ENCODE measurements at regions not wholly inside any gene's neighbourhood (a gene's known extent, or its start where the extent isn't known, plus 50 kb on each side); places are given as distances from the start of the nearest gene placed in this dataset.

DNA sequence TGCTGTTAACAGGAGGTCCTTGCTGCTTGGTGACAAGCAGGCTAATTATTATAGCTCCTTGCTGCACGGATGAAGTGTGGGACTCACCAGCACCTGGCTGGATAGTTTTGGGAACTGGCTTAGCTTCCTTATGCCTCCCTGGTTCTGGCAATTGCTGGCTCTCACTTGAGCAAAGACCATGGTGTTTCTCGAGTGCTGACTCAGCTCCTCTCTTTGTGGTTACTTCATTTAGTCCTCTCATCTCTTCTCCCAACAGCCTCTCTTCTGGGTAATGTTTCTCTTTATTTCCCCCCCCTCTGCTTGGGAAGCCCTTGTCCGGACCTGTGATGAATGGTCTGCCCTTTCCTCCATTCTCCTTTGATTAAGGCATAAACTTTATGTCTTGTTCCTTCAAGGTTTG is 100.4 kb downstream of the CBLL2 start (continued):
- TF ChIP-seq, protein P1, sequence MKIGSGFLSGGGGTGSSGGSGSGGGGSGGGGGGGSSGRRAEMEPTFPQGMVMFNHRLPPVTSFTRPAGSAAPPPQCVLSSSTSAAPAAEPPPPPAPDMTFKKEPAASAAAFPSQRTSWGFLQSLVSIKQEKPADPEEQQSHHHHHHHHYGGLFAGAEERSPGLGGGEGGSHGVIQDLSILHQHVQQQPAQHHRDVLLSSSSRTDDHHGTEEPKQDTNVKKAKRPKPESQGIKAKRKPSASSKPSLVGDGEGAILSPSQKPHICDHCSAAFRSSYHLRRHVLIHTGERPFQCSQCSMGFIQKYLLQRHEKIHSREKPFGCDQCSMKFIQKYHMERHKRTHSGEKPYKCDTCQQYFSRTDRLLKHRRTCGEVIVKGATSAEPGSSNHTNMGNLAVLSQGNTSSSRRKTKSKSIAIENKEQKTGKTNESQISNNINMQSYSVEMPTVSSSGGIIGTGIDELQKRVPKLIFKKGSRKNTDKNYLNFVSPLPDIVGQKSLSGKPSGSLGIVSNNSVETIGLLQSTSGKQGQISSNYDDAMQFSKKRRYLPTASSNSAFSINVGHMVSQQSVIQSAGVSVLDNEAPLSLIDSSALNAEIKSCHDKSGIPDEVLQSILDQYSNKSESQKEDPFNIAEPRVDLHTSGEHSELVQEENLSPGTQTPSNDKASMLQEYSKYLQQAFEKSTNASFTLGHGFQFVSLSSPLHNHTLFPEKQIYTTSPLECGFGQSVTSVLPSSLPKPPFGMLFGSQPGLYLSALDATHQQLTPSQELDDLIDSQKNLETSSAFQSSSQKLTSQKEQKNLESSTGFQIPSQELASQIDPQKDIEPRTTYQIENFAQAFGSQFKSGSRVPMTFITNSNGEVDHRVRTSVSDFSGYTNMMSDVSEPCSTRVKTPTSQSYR (CRISPR knock-in tag; IDR thresholded peaks at IDR 0.05), result no peak
- TF ChIP-seq, protein P2, sequence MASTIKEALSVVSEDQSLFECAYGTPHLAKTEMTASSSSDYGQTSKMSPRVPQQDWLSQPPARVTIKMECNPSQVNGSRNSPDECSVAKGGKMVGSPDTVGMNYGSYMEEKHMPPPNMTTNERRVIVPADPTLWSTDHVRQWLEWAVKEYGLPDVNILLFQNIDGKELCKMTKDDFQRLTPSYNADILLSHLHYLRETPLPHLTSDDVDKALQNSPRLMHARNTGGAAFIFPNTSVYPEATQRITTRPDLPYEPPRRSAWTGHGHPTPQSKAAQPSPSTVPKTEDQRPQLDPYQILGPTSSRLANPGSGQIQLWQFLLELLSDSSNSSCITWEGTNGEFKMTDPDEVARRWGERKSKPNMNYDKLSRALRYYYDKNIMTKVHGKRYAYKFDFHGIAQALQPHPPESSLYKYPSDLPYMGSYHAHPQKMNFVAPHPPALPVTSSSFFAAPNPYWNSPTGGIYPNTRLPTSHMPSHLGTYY (CRISPR knock-in tag; IDR thresholded peaks at IDR 0.05), result no peak
- TF ChIP-seq, protein P3, sequence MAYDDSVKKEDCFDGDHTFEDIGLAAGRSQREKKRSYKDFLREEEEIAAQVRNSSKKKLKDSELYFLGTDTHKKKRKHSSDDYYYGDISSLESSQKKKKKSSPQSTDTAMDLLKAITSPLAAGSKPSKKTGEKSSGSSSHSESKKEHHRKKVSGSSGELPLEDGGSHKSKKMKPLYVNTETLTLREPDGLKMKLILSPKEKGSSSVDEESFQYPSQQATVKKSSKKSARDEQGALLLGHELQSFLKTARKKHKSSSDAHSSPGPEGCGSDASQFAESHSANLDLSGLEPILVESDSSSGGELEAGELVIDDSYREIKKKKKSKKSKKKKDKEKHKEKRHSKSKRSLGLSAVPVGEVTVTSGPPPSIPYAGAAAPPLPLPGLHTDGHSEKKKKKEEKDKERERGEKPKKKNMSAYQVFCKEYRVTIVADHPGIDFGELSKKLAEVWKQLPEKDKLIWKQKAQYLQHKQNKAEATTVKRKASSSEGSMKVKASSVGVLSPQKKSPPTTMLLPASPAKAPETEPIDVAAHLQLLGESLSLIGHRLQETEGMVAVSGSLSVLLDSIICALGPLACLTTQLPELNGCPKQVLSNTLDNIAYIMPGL (CRISPR knock-in tag; IDR thresholded peaks at IDR 0.05), result no peak

DNA sequence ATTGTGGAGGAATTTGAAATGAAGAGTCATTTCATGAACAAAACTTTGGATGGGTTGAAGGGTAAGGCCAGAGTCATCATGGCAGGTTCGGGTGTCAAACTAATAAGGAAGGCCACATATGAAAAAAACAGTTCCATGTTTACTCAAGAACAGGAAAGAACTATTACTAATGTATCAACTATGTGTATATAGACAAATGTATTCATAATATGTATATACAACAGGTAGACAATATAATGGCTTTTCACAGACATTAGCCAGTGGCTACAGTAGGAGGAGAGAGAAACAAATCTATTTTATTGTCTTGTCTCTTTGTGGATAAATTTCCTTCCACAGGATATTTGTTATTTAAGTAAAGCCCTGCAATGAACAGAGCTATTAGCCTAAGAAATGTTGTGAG is 101.1 kb downstream of the CBLL2 start:
- Mint-ChIP-seq H3K4me1 (no peaks in the 10 kb centered on the region), H3K27me3 (ENCODE audit: low read depth) (no peaks in the 10 kb centered on the region), H3K9me3 (no peaks in the 10 kb centered on the region), H3K4me3 (no peak overlapping the region), H3K36me3 (no peaks in the 10 kb centered on the region), H3K27ac (no peak overlapping the region)
- no peak for ATAC-seq
- DNase-seq (ENCODE audit: low spot score), result no peak
- no peak for TF ChIP-seq TEAD1 (CRISPR knock-in tag; IDR thresholded peaks at IDR 0.05)
- TF ChIP-seq JUN (CRISPR knock-in tag; IDR thresholded peaks at IDR 0.05), result no peak
- TF ChIP-seq, protein P4, sequence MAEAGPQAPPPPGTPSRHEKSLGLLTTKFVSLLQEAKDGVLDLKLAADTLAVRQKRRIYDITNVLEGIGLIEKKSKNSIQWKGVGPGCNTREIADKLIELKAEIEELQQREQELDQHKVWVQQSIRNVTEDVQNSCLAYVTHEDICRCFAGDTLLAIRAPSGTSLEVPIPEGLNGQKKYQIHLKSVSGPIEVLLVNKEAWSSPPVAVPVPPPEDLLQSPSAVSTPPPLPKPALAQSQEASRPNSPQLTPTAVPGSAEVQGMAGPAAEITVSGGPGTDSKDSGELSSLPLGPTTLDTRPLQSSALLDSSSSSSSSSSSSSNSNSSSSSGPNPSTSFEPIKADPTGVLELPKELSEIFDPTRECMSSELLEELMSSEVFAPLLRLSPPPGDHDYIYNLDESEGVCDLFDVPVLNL (CRISPR knock-in tag; IDR thresholded peaks at IDR 0.05; ENCODE audit: borderline replicate concordance, low read depth), result no peak
- TF ChIP-seq IRF2 (CRISPR knock-in tag; IDR thresholded peaks at IDR 0.05; ENCODE audit: borderline replicate concordance, low read depth), result no peak
- TF ChIP-seq, protein P5, sequence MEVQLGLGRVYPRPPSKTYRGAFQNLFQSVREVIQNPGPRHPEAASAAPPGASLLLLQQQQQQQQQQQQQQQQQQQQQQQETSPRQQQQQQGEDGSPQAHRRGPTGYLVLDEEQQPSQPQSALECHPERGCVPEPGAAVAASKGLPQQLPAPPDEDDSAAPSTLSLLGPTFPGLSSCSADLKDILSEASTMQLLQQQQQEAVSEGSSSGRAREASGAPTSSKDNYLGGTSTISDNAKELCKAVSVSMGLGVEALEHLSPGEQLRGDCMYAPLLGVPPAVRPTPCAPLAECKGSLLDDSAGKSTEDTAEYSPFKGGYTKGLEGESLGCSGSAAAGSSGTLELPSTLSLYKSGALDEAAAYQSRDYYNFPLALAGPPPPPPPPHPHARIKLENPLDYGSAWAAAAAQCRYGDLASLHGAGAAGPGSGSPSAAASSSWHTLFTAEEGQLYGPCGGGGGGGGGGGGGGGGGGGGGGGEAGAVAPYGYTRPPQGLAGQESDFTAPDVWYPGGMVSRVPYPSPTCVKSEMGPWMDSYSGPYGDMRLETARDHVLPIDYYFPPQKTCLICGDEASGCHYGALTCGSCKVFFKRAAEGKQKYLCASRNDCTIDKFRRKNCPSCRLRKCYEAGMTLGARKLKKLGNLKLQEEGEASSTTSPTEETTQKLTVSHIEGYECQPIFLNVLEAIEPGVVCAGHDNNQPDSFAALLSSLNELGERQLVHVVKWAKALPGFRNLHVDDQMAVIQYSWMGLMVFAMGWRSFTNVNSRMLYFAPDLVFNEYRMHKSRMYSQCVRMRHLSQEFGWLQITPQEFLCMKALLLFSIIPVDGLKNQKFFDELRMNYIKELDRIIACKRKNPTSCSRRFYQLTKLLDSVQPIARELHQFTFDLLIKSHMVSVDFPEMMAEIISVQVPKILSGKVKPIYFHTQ (CRISPR knock-in tag; IDR thresholded peaks at IDR 0.05), result no peak
- no peak for TF ChIP-seq SP1 (CRISPR knock-in tag; conservative IDR thresholded peaks at IDR 0.05)
- TF ChIP-seq CREM (CRISPR knock-in tag; IDR thresholded peaks at IDR 0.05), result no peak
- TF ChIP-seq ZNF396 (CRISPR knock-in tag; IDR thresholded peaks at IDR 0.05; ENCODE audit: borderline replicate concordance), result no peak
- TF ChIP-seq JAZF1 (CRISPR knock-in tag; IDR thresholded peaks at IDR 0.05), result no peak
- TF ChIP-seq, protein P6, sequence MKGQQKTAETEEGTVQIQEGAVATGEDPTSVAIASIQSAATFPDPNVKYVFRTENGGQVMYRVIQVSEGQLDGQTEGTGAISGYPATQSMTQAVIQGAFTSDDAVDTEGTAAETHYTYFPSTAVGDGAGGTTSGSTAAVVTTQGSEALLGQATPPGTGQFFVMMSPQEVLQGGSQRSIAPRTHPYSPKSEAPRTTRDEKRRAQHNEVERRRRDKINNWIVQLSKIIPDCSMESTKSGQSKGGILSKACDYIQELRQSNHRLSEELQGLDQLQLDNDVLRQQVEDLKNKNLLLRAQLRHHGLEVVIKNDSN (CRISPR knock-in tag; IDR thresholded peaks at IDR 0.05), result no peak
- TF ChIP-seq, protein P7, sequence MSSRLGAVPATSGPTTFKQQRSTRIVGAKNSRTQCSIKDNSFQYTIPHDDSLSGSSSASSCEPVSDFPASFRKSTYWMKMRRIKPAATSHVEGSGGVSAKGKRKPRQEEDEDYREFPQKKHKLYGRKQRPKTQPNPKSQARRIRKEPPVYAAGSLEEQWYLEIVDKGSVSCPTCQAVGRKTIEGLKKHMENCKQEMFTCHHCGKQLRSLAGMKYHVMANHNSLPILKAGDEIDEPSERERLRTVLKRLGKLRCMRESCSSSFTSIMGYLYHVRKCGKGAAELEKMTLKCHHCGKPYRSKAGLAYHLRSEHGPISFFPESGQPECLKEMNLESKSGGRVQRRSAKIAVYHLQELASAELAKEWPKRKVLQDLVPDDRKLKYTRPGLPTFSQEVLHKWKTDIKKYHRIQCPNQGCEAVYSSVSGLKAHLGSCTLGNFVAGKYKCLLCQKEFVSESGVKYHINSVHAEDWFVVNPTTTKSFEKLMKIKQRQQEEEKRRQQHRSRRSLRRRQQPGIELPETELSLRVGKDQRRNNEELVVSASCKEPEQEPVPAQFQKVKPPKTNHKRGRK (CRISPR knock-in tag; IDR thresholded peaks at IDR 0.05; ENCODE audit: borderline replicate concordance), result no peak
- TF ChIP-seq, protein P8, sequence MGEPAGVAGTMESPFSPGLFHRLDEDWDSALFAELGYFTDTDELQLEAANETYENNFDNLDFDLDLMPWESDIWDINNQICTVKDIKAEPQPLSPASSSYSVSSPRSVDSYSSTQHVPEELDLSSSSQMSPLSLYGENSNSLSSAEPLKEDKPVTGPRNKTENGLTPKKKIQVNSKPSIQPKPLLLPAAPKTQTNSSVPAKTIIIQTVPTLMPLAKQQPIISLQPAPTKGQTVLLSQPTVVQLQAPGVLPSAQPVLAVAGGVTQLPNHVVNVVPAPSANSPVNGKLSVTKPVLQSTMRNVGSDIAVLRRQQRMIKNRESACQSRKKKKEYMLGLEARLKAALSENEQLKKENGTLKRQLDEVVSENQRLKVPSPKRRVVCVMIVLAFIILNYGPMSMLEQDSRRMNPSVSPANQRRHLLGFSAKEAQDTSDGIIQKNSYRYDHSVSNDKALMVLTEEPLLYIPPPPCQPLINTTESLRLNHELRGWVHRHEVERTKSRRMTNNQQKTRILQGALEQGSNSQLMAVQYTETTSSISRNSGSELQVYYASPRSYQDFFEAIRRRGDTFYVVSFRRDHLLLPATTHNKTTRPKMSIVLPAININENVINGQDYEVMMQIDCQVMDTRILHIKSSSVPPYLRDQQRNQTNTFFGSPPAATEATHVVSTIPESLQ (CRISPR knock-in tag; IDR thresholded peaks at IDR 0.05), result no peak
- TF ChIP-seq TP53 (CRISPR knock-in tag; IDR thresholded peaks at IDR 0.05), result no peak
- TF ChIP-seq ZNF138 (CRISPR knock-in tag; conservative IDR thresholded peaks at IDR 0.05), result no peak
- TF ChIP-seq, protein P9, sequence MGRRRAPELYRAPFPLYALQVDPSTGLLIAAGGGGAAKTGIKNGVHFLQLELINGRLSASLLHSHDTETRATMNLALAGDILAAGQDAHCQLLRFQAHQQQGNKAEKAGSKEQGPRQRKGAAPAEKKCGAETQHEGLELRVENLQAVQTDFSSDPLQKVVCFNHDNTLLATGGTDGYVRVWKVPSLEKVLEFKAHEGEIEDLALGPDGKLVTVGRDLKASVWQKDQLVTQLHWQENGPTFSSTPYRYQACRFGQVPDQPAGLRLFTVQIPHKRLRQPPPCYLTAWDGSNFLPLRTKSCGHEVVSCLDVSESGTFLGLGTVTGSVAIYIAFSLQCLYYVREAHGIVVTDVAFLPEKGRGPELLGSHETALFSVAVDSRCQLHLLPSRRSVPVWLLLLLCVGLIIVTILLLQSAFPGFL (CRISPR knock-in tag; IDR thresholded peaks at IDR 0.05; ENCODE audit: borderline replicate concordance), result no peak
- TF ChIP-seq GTF2I (CRISPR knock-in tag; conservative IDR thresholded peaks at IDR 0.05), result no peak
- TF ChIP-seq NR3C1 (CRISPR knock-in tag; conservative IDR thresholded peaks at IDR 0.05; ENCODE audit: low read depth), result no peak
- CTCF ChIA-PET, result no interaction called here
- POLR2A ChIA-PET, result no interaction called here

Data from WTC11 (cell line).